ENCODE measurements at regions not wholly inside any gene's neighbourhood (a gene's known extent, or its start where the extent isn't known, plus 50 kb on each side); places are given as distances from the start of the nearest gene placed in this dataset.

DNA sequence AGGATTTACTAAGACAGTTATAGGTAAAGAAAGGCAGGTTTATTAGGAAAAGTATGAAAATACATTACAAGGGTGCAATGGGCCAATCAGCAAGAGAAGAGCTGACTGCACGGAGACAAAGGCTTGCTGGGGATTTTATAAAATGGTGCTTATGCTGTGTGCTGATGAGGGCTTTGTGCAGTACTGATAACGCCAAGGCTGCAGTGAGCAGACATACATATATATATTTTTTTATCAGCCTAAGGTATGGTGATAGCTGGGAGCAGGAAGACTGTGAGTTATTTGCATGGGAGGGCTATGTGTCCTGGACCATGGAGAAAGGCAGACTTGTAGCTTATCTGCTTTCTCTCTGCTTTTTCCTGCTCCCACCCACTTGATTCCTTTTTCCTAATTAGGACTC lies 208.1 kb upstream of the ACTBL2 start:
- no peak for DNase-seq
- POLR2A ChIA-PET (ENCODE audit: partially characterized antibody) = no interaction called here
- intact Hi-C loops (cut with micrococcal nuclease) = no loop called here

DNA sequence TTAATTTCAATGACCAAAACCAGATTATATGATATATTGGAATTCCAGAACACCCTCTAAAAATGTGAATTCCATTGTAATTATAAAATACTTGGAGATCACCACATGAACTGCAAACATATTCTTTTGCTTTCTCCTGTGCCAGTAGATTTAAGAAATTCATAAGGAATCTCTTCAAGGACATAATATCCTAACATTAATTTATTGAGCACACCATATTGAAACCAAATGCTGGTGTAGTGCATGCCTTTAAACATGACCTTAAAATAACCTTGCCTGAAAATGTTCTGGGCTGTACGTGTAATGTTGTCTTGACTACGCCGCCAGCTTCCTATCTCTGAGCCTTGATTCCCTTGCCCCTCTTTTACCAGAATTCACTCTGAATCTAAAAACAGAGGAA lies 205.0 kb upstream of the ACTBL2 start:
- H3K4me1 ChIP-seq (ENCODE audit: insufficient read depth, low read length) = no peaks in the 10 kb centered on the region
- H3K4me3 ChIP-seq (ENCODE audit: low read length in 2 of 2) = no peak overlapping the region
- H3K4me3 Mint-ChIP-seq = no peak overlapping the region
- intact Hi-C loops (cut with micrococcal nuclease) = no loop called here
- peaks cover 0 to 2% of the 10 kb centered on the region in 2 donors for H3K27me3 Mint-ChIP-seq
- H3K9me3 Mint-ChIP-seq = peaks cover 0 to 3% (median 0%) of the 10 kb centered on the region in 8 donors
- no peak for DNase-seq
- no peak overlapping the region for H3K27ac Mint-ChIP-seq
- ChIA-PET POLR2A (ENCODE audit: partially characterized antibody) (no interaction called here), CTCF (ENCODE audit: partially characterized antibody) (no interaction called here)
- no peaks in the 10 kb centered on the region for H3K27me3 ChIP-seq (ENCODE audit: insufficient read depth, low read length)
- H3K36me3 ChIP-seq (ENCODE audit: insufficient read depth, low read length) = no peaks in the 10 kb centered on the region
- no peaks in the 10 kb centered on the region for H3K4me1 Mint-ChIP-seq
- H3K27ac ChIP-seq (ENCODE audit: low read depth, low read length) = no peak overlapping the region
- H3K9me3 ChIP-seq (ENCODE audit: control insufficient read depth in 1 of 2, low read length in 2 of 2) = no peaks in the 10 kb centered on the region
- H3K36me3 Mint-ChIP-seq = no peaks in the 10 kb centered on the region

More for the DNA sequence above, 208.1 kb upstream of the ACTBL2 start:
- H3K4me1 ChIP-seq (ENCODE audit: insufficient read depth, low read length) = no peaks in the 10 kb centered on the region
- H3K4me3 Mint-ChIP-seq = no peak overlapping the region
- H3K9me3 Mint-ChIP-seq = no peaks in the 10 kb centered on the region
- H3K36me3 ChIP-seq (ENCODE audit: insufficient read depth, low read length) = no peaks in the 10 kb centered on the region
- H3K27ac Mint-ChIP-seq = no peak overlapping the region
- H3K27ac ChIP-seq (ENCODE audit: low read depth, low read length) = no peak overlapping the region
- H3K36me3 Mint-ChIP-seq = no peaks in the 10 kb centered on the region
- H3K4me1 Mint-ChIP-seq = no peaks in the 10 kb centered on the region
- H3K27me3 Mint-ChIP-seq = peaks cover 0 to 2% of the 10 kb centered on the region in 2 donors
- no peaks in the 10 kb centered on the region for H3K9me3 ChIP-seq (ENCODE audit: control insufficient read depth in 1 of 2, low read length in 2 of 2)
- H3K27me3 ChIP-seq (ENCODE audit: insufficient read depth, low read length) = no peaks in the 10 kb centered on the region
- CTCF ChIA-PET (ENCODE audit: partially characterized antibody) = no interaction called here
- H3K4me3 ChIP-seq (ENCODE audit: low read length in 2 of 2) = no peak overlapping the region

DNA sequence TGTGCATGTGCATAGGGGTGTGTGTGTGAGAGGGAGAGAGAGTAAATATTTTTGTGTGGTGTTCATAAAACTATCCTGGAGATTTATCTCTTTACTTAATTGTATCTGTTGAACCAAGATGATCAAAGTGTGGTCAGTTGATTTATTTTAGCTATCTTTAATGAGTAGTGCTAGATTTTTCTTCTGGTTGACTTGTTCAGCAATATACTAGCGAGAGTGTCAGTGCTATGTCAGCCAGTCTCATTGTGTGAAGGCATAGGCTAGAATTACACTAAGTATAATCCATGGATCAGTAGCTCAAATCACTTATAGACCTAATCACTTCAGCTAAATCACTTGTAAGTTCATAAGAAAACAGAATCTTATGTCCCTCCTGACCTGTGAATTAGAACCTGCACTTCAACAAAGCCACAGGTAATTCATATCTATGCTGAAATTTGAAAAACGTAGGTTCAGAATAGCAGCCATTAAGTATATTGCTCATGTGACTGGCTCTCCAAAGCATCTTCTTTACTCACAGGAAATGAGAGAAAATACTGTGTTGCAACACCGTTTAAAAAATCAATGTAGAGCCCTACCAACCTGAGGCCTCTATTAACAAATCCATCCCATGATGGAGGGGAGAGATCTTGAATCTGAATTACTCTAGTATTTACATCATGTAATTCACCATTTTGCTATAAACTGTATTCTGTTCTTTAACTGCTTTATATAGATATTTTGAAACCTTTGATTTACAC lies 203.1 kb upstream of the ACTBL2 start:
- Histone ChIP-seq H3K27ac (ENCODE audit: low read depth, low read length) (no peak overlapping the region), H3K4me3 (ENCODE audit: low read length in 2 of 2) (no peak overlapping the region), H3K4me1 (ENCODE audit: insufficient read depth, low read length) (no peaks in the 10 kb centered on the region), H3K9me3 (ENCODE audit: control insufficient read depth in 1 of 2, low read length in 2 of 2) (no peaks in the 10 kb centered on the region), H3K36me3 (ENCODE audit: insufficient read depth, low read length) (no peaks in the 10 kb centered on the region), H3K27me3 (ENCODE audit: insufficient read depth, low read length) (no peaks in the 10 kb centered on the region)
- intact Hi-C loops (cut with micrococcal nuclease) = no loop called here
- Mint-ChIP-seq H3K27ac (no peak overlapping the region), H3K27me3 (peaks cover 0 to 2% of the 10 kb centered on the region in 2 donors), H3K4me1 (no peaks in the 10 kb centered on the region), H3K9me3 (peaks cover 0 to 3% (median 0%) of the 10 kb centered on the region in 8 donors), H3K36me3 (no peaks in the 10 kb centered on the region), H3K4me3 (no peak overlapping the region)
- POLR2A ChIA-PET (ENCODE audit: partially characterized antibody) = no interaction called here
- CTCF ChIA-PET (ENCODE audit: partially characterized antibody) = no interaction called here
- DNase-seq = no peak

DNA sequence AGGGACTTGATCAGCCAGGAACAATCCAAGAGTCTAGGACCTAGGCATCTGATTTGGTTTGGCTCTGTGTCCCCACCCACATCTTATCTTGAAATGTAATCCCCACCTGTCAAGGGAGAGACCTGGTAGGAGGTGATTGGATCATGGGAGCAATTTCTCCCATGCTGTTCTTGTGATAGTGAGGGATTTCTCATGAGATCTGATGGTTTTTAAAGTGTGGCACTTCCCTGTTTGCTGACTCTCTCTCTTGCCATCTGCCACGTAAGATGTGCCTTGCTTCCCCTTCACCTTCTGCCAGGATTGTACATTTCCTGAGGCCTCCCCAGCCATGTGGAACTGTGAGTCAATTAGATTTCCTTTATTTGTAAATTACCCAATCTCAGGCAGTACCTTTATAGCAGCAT lies 201.7 kb upstream of the ACTBL2 start:
- intact Hi-C loops (cut with micrococcal nuclease) = no loop called here
- H3K4me1 Mint-ChIP-seq = no peaks in the 10 kb centered on the region
- POLR2A ChIA-PET (ENCODE audit: partially characterized antibody) = no interaction called here
- H3K27me3 Mint-ChIP-seq = peaks cover 0 to 3% of the 10 kb centered on the region in 2 donors
- CTCF ChIA-PET (ENCODE audit: partially characterized antibody) = no interaction called here
- no peak overlapping the region for H3K27ac ChIP-seq (ENCODE audit: low read depth, low read length)
- H3K27me3 ChIP-seq (ENCODE audit: insufficient read depth, low read length) = no peaks in the 10 kb centered on the region
- no peak for DNase-seq
- H3K4me1 ChIP-seq (ENCODE audit: insufficient read depth, low read length) = no peaks in the 10 kb centered on the region
- H3K27ac Mint-ChIP-seq = no peak overlapping the region
- H3K4me3 Mint-ChIP-seq = no peak overlapping the region
- no peaks in the 10 kb centered on the region for H3K36me3 Mint-ChIP-seq
- no peaks in the 10 kb centered on the region for H3K36me3 ChIP-seq (ENCODE audit: insufficient read depth, low read length)
- H3K4me3 ChIP-seq (ENCODE audit: low read length in 2 of 2) = no peak overlapping the region
- H3K9me3 ChIP-seq (ENCODE audit: control insufficient read depth in 1 of 2, low read length in 2 of 2) = no peaks in the 10 kb centered on the region
- H3K9me3 Mint-ChIP-seq = peaks cover 0 to 3% (median 0%) of the 10 kb centered on the region in 8 donors

DNA sequence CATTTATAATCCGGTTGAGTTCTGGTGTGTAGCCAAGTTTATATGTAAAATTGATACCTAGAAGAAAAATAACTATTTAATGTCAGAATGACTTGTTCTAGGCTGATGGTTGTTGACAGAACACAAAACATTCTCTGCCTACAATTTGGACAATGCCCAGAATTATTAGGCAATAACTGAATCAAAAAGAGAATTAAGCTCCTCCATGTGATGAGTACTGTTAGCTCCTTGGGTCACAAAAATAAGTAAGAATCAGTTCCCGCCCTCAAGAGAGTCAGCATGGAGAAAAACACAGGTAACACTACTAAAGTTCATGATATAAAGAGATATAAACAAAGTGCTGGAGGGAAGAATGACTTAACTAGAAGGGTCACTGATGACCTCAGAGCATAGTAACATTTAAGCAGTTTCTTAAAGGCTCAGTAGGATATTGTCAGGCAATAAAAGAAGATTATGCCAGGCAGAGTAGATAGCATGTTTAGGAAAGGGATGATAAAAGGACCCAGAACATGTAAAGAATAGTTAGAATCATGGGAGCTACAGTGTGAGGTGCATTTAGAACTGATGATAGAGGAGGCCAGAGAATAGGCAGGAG lies 200.5 kb upstream of the ACTBL2 start:
- H3K27ac Mint-ChIP-seq = no peak overlapping the region
- DNase-seq = no peak
- Histone ChIP-seq H3K27ac (ENCODE audit: low read depth, low read length) (no peak overlapping the region), H3K27me3 (ENCODE audit: insufficient read depth, low read length) (no peaks in the 10 kb centered on the region), H3K4me3 (ENCODE audit: low read length in 2 of 2) (no peak overlapping the region), H3K9me3 (ENCODE audit: control insufficient read depth in 1 of 2, low read length in 2 of 2) (no peaks in the 10 kb centered on the region), H3K36me3 (ENCODE audit: insufficient read depth, low read length) (no peaks in the 10 kb centered on the region), H3K4me1 (ENCODE audit: insufficient read depth, low read length) (no peaks in the 10 kb centered on the region)
- ChIA-PET CTCF (ENCODE audit: partially characterized antibody) (no interaction called here), POLR2A (ENCODE audit: partially characterized antibody) (no interaction called here)
- H3K27me3 Mint-ChIP-seq = peaks cover 2 to 3% of the 10 kb centered on the region in 2 donors
- intact Hi-C loops (cut with micrococcal nuclease) = no loop called here
- H3K9me3 Mint-ChIP-seq = peaks cover 0 to 3% (median 0%) of the 10 kb centered on the region in 8 donors
- H3K4me1 Mint-ChIP-seq = no peaks in the 10 kb centered on the region
- H3K4me3 Mint-ChIP-seq = no peak overlapping the region
- no peaks in the 10 kb centered on the region for H3K36me3 Mint-ChIP-seq

DNA sequence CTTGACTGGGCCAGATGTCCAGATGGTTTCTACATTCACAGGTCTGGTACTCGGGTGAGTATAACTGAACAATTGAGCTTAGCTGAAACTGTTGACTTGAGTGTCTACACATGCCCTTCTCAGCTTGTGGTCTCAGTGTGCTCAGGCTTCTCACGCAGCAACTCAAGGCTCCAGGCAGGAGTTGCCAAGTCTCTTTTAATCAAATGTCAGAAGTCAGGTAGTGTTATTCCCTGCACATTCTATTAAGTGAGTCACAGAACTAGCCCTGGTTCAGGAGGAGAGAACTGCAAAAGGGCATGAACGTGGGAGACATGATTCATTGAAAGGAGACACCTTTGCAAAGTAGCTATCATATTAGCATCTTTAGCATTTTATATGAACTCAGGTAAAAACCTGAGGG lies 199.3 kb upstream of the ACTBL2 start:
- Mint-ChIP-seq H3K4me3 (no peak overlapping the region), H3K36me3 (no peaks in the 10 kb centered on the region), H3K27me3 (peaks cover 2 to 4% of the 10 kb centered on the region in 2 donors), H3K9me3 (peaks cover 0 to 3% (median 0%) of the 10 kb centered on the region in 8 donors), H3K4me1 (no peaks in the 10 kb centered on the region), H3K27ac (no peak overlapping the region)
- DNase-seq = no peak
- no peaks in the 10 kb centered on the region for H3K27me3 ChIP-seq (ENCODE audit: insufficient read depth, low read length)
- POLR2A ChIA-PET (ENCODE audit: partially characterized antibody) = no interaction called here
- intact Hi-C loops (cut with micrococcal nuclease) = no loop called here
- no peaks in the 10 kb centered on the region for H3K9me3 ChIP-seq (ENCODE audit: control insufficient read depth in 1 of 2, low read length in 2 of 2)
- no peaks in the 10 kb centered on the region for H3K36me3 ChIP-seq (ENCODE audit: insufficient read depth, low read length)
- CTCF ChIA-PET (ENCODE audit: partially characterized antibody) = no interaction called here
- H3K27ac ChIP-seq (ENCODE audit: low read depth, low read length) = no peak overlapping the region
- no peaks in the 10 kb centered on the region for H3K4me1 ChIP-seq (ENCODE audit: insufficient read depth, low read length)
- no peak overlapping the region for H3K4me3 ChIP-seq (ENCODE audit: low read length in 2 of 2)

DNA sequence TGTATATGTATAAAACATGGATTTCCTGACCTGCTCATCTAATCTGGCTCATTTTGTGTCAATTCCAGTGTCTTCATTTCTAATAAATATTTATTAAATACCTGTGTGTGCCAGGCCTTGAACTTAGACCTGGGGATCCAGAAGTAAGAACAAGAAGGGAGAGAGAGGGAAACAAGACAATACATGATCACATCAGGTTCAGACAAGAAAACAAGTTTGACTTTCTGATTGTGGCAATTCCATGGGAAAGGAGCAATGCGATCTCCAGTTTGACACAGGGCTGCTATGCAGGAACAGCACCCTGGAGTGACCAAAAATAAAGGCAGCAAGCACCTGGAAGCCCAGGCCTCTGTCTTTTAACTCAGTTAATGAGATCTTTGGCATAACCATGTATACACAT lies 198.1 kb upstream of the ACTBL2 start:
- Histone ChIP-seq H3K36me3 (ENCODE audit: insufficient read depth, low read length) (no peaks in the 10 kb centered on the region), H3K4me3 (ENCODE audit: low read length in 2 of 2) (no peak overlapping the region), H3K9me3 (ENCODE audit: control insufficient read depth in 1 of 2, low read length in 2 of 2) (no peaks in the 10 kb centered on the region), H3K4me1 (ENCODE audit: insufficient read depth, low read length) (no peaks in the 10 kb centered on the region), H3K27ac (ENCODE audit: low read depth, low read length) (no peak overlapping the region), H3K27me3 (ENCODE audit: insufficient read depth, low read length) (no peaks in the 10 kb centered on the region)
- Mint-ChIP-seq H3K27ac (no peak overlapping the region), H3K36me3 (no peaks in the 10 kb centered on the region), H3K4me3 (no peak overlapping the region), H3K4me1 (no peaks in the 10 kb centered on the region), H3K27me3 (peaks cover 2 to 4% of the 10 kb centered on the region in 2 donors), H3K9me3 (peaks cover 0 to 3% (median 0%) of the 10 kb centered on the region in 8 donors)
- ChIA-PET POLR2A (ENCODE audit: partially characterized antibody) (no interaction called here), CTCF (ENCODE audit: partially characterized antibody) (no interaction called here)
- intact Hi-C loops (cut with micrococcal nuclease) = no loop called here
- DNase-seq = no peak

All from CD4-positive, alpha-beta memory T cell (primary cell).